HEK293T (cell line): ENCODE measurements at regions not wholly inside any gene's neighbourhood (a gene's known extent, or its start where the extent isn't known, plus 50 kb on each side); places are given as distances from the start of the nearest gene placed in this dataset.

Source experiments
- BHLHE40 ChIP-seq: fragments of 450-650 bp; IDR thresholded peaks from 2 replicates; pipeline ENCODE4 v1.6.1; 2016; ENCODE audit warnings: mild to moderate bottlenecking, moderate library complexity, borderline replicate concordance
- ELF4 ChIP-seq: fragments of 450-650 bp; IDR thresholded peaks from 2 replicates; pipeline ENCODE4 v1.6.1; 2017; ENCODE audit warnings: antibody characterized with exemption
- FOXK2 ChIP-seq: fragments of 450-650 bp; IDR thresholded peaks from 2 replicates; pipeline ENCODE4 v1.6.1; 2016; ENCODE audit warnings: mild to moderate bottlenecking
- HDGF ChIP-seq: fragments of 450-650 bp; IDR thresholded peaks from 2 replicates; pipeline ENCODE4 v1.6.1; 2017; ENCODE audit warnings: antibody characterized with exemption, borderline replicate concordance
- NFRKB ChIP-seq: fragments of 450-650 bp; IDR thresholded peaks from 2 replicates; pipeline ENCODE4 v1.6.1; 2016; ENCODE audit warnings: mild to moderate bottlenecking, moderate library complexity
- PKNOX1 ChIP-seq: fragments of 450-650 bp; IDR thresholded peaks from 2 replicates; pipeline ENCODE4 v1.6.1; 2016
- TARDBP ChIP-seq: fragments of 450-650 bp; IDR thresholded peaks from 2 replicates; pipeline ENCODE4 v1.6.1; 2016

GRCh38 chr4:189301692-189302091 is 639.0 kb upstream of the FRG1 start:
- TF ChIP-seq PKNOX1 = no peak
- no peak for TF ChIP-seq HDGF
- no peak for TF ChIP-seq ELF4
- no peak for TF ChIP-seq FOXK2
- TF ChIP-seq TARDBP = no peak
- TF ChIP-seq BHLHE40 = no peak
- no peak for TF ChIP-seq NFRKB
